ENCODE measurements at regions not wholly inside any gene's neighbourhood (a gene's known extent, or its start where the extent isn't known, plus 50 kb on each side); places are given as distances from the start of the nearest gene placed in this dataset.

DNA sequence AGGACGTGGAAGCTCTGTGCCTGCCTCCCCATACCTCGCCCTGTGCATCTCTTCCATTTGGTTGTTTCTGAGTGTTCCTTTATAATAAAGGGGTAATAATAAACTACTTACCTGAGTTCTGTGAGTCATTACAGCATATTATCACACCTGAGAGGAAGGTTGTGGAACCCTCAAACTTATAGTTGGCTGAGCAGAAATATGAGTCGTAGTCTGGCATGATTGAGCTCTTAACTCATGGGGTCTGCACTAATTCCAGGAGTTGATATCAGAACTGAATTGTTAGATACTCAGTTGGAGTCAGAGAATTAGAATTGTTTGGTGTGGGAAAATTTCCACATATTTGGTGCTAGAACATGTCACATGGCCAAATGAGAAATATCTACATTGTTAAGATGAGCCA lies 52.4 kb upstream of the HTR2A start:
- H3K27ac ChIP-seq (ENCODE audit: insufficient read depth, low read depth, low read length, poor library complexity, severe bottlenecking) = no peak overlapping the region
- WGBS, 2 experiments = 97 to 100% methylated on average over 2 to 3 of the region's 3 CpGs
- H3K27me3 ChIP-seq (ENCODE audit: control insufficient read depth, insufficient read depth, low read length, poor library complexity, severe bottlenecking) = no peaks in the 10 kb centered on the region
- no peaks in the 10 kb centered on the region for H3K4me1 ChIP-seq (ENCODE audit: control insufficient read depth, insufficient read depth, low read length)
- H3K4me3 ChIP-seq (ENCODE audit: insufficient read depth, low read depth, low read length) = no peak overlapping the region
- no peaks in the 10 kb centered on the region for H3K36me3 ChIP-seq (ENCODE audit: control insufficient read depth, insufficient read depth, low read length)
- H3K9me3 ChIP-seq (ENCODE audit: control insufficient read depth, low read length) = no peaks in the 10 kb centered on the region

- Histone ChIP-seq H3K27me3 (ENCODE audit: control insufficient read depth, insufficient read depth, low read length, poor library complexity, severe bottlenecking) (no peaks in the 10 kb centered on the region), H3K4me3 (ENCODE audit: insufficient read depth, low read depth, low read length) (no peak overlapping the region), H3K27ac (ENCODE audit: insufficient read depth, low read depth, low read length, poor library complexity, severe bottlenecking) (no peak overlapping the region), H3K4me1 (ENCODE audit: control insufficient read depth, insufficient read depth, low read length) (no peaks in the 10 kb centered on the region), H3K36me3 (ENCODE audit: control insufficient read depth, insufficient read depth, low read length) (no peaks in the 10 kb centered on the region), H3K9me3 (ENCODE audit: control insufficient read depth, low read length) (no peaks in the 10 kb centered on the region)
- WGBS, 2 experiments = 91 to 96% methylated on average over 4 of the region's 4 CpGs
Observed at GRCh38 chr13:46948338-46948737, 51.5 kb upstream of the HTR2A start.

GRCh38 chr13:46947425-46948191 lies 50.8 kb upstream of the HTR2A start:
- 58 to 76% methylated on average over 2 to 4 of the region's 4 CpGs for WGBS, 2 experiments
- Histone ChIP-seq H3K9me3 (ENCODE audit: control insufficient read depth, low read length) (no peaks in the 10 kb centered on the region), H3K36me3 (ENCODE audit: control insufficient read depth, insufficient read depth, low read length) (no peaks in the 10 kb centered on the region), H3K4me3 (ENCODE audit: insufficient read depth, low read depth, low read length) (no peak overlapping the region), H3K27me3 (ENCODE audit: control insufficient read depth, insufficient read depth, low read length, poor library complexity, severe bottlenecking) (no peaks in the 10 kb centered on the region), H3K27ac (ENCODE audit: insufficient read depth, low read depth, low read length, poor library complexity, severe bottlenecking) (no peak overlapping the region), H3K4me1 (ENCODE audit: control insufficient read depth, insufficient read depth, low read length) (no peaks in the 10 kb centered on the region)
